ENCODE measurements at regions not wholly inside any gene's neighbourhood (a gene's known extent, or its start where the extent isn't known, plus 50 kb on each side); places are given as distances from the start of the nearest gene placed in this dataset.

DNA sequence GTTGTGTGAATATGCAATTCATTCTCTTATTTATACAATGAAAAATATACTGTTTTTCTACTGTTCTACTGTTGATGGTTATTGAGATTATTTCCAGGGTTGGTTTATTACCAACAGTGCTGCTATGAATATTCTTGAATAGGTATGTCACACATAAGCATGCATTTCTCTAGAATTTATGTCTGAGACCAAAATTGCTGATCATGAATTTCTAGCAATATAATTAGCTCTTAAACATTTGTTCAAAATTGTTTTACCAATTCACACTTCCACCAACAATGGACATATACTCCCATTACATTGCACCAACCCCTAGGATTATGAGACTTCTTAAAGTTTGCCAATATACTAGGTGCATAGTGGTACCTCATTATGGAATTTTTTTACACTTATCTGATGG, 164.1 kb upstream of the KCNQ5 start:
- TF ChIP-seq YY1 (IDR thresholded peaks at IDR 0.05; ENCODE audit: insufficient read depth, insufficient read length) (no peak), ZNF274 (IDR thresholded peaks at IDR 0.05; ENCODE audit: low read depth, low read length) (no peak), SUZ12 (IDR thresholded peaks at IDR 0.05; ENCODE audit: extremely low read depth, insufficient read depth, insufficient read length) (no peak)
